GM23338 (cell line): ENCODE measurements at regions not wholly inside any gene's neighbourhood (a gene's known extent, or its start where the extent isn't known, plus 50 kb on each side); places are given as distances from the start of the nearest gene placed in this dataset.

Experiments used
- ATAC-seq: fragments of 200-7000 bp; cut with Tn5 transposase; 3 replicates; pipeline ENCODE4 v1.9.1; 2020
- DNase-seq: peaks from one replicate; pipeline ENCODE4 v3.0.0-alpha.2; 2015; ENCODE audit warnings: low spot score
- H2AFZ ChIP-seq: fragments of 200-600 bp; sonication (generic); 2 replicates; pipeline ENCODE4 v1.8.0; 2016; ENCODE audit warnings: antibody characterized with exemption, mild to moderate bottlenecking, moderate library complexity
- H3F3A ChIP-seq: fragments of 200-600 bp; sonication (generic); replicated peaks from 2 replicates; pipeline ENCODE4 v1.8.0; 2017; ENCODE audit warnings: antibody characterized with exemption, mixed run types, low read depth
- H3K27ac ChIP-seq: fragments of 200-600 bp; sonication (generic); 2 replicates; pipeline ENCODE4 v1.6.1; 2016; ENCODE audit warnings: low read depth
- H3K27me3 ChIP-seq: fragments of 200-600 bp; sonication (generic); 2 replicates; pipeline ENCODE4 v1.8.0; 2016; ENCODE audit warnings: mild to moderate bottlenecking, mixed run types, moderate library complexity; ENCODE audit not compliant: insufficient read depth
- H3K36me3 ChIP-seq: fragments of 200-600 bp; sonication (generic); 2 replicates; pipeline ENCODE4 v1.8.0; 2016; ENCODE audit warnings: mild to moderate bottlenecking; ENCODE audit not compliant: insufficient read depth
- H3K4me1 ChIP-seq: fragments of 200-600 bp; sonication (generic); 2 replicates; pipeline ENCODE4 v1.8.0; 2016; ENCODE audit warnings: mild to moderate bottlenecking, moderate library complexity; ENCODE audit not compliant: insufficient read depth
- H3K4me2 ChIP-seq: fragments of 200-600 bp; sonication (generic); 2 replicates; pipeline ENCODE4 v1.7.1; 2017; ENCODE audit warnings: mixed run types
- H3K4me3 ChIP-seq: fragments of 200-600 bp; sonication (generic); 2 replicates; pipeline ENCODE4 v1.6.1; 2016; ENCODE audit warnings: mixed run types
- H3K79me2 ChIP-seq: fragments of 200-600 bp; sonication (generic); replicated peaks from 2 replicates; pipeline ENCODE4 v1.8.0; 2017; ENCODE audit warnings: mild to moderate bottlenecking; ENCODE audit not compliant: insufficient read depth
- H3K9me2 ChIP-seq: fragments of 200-600 bp; sonication (generic); 2 replicates; pipeline ENCODE4 v1.8.0; 2017; ENCODE audit not compliant: insufficient read depth
- H4K20me1 ChIP-seq: fragments of 200-600 bp; sonication (generic); replicated peaks from 2 replicates; pipeline ENCODE4 v1.8.0; 2017; ENCODE audit warnings: mild to moderate bottlenecking; ENCODE audit not compliant: insufficient read depth
- H3K27ac Mint-ChIP-seq: 2 replicates; pipeline ENCODE4 v1.8.0; 2020; ENCODE audit warnings: inconsistent platforms, mild to moderate bottlenecking, moderate library complexity, mixed read lengths
- H3K27me3 Mint-ChIP-seq: 3 replicates; pipeline ENCODE4 v1.8.0; 2022; ENCODE audit warnings: low read depth, mild to moderate bottlenecking, moderate library complexity, mixed read lengths, inconsistent platforms; ENCODE audit not compliant: insufficient read depth, poor library complexity
- H3K36me3 Mint-ChIP-seq: 3 replicates; pipeline ENCODE4 v1.8.0; 2021; ENCODE audit warnings: low read depth, mild to moderate bottlenecking, inconsistent platforms, moderate library complexity, mixed read lengths
- H3K4me1 Mint-ChIP-seq: 3 replicates; pipeline ENCODE4 v1.8.0; 2020; ENCODE audit warnings: mild to moderate bottlenecking, inconsistent platforms, mixed read lengths
- H3K4me3 Mint-ChIP-seq: 3 replicates; pipeline ENCODE4 v1.8.0; 2021; ENCODE audit warnings: moderate library complexity, mild to moderate bottlenecking, inconsistent platforms, mixed read lengths
- H3K9me3 Mint-ChIP-seq: 3 replicates; pipeline ENCODE4 v1.8.0; 2020; ENCODE audit warnings: moderate library complexity, mild to moderate bottlenecking, inconsistent platforms, mixed read lengths
- EZH2phosphoT487 ChIP-seq: fragments of 200-600 bp; sonication (generic); IDR thresholded peaks from one replicate; pipeline ENCODE4 v1.8.1; 2018; ENCODE audit warnings: antibody characterized with exemption; ENCODE audit not compliant: unreplicated experiment
- JUNB ChIP-seq: IDR thresholded peaks from one replicate; pipeline ENCODE4 v1.6.1; 2016; ENCODE audit warnings: antibody characterized with exemption; ENCODE audit not compliant: unreplicated experiment
- NANOG ChIP-seq: IDR thresholded peaks from 2 replicates; pipeline ENCODE4 v1.6.1; 2016; ENCODE audit warnings: antibody characterized with exemption, borderline replicate concordance
- STAT1 ChIP-seq: IDR thresholded peaks from one replicate; pipeline ENCODE4 v1.6.1; 2016; ENCODE audit warnings: antibody characterized with exemption; ENCODE audit not compliant: unreplicated experiment
- ZNF114 ChIP-seq: fragments of 250-450 bp; sonication (Bioruptor Pico); IDR thresholded peaks from 2 replicates; pipeline ENCODE4 v1.5.0; 2020; ENCODE audit warnings: mild to moderate bottlenecking, moderate library complexity
- ZNF331 ChIP-seq: fragments of 250-450 bp; sonication (Bioruptor Pico); IDR thresholded peaks from 2 replicates; pipeline ENCODE4 v1.5.0; 2020; ENCODE audit warnings: low read depth, mild to moderate bottlenecking, moderate library complexity
- TF ChIP-seq, protein P1 (sequence below): fragments of 250-450 bp; sonication (Bioruptor Pico); IDR thresholded peaks from 2 replicates; pipeline ENCODE4 v1.5.0; 2020; ENCODE audit warnings: mild to moderate bottlenecking, moderate library complexity
- TF ChIP-seq, protein P2 (sequence below), 2 experiments: fragments of 200-600 bp in 1 of 2; sonication (generic) in 1 of 2; conservative IDR thresholded peaks; 2 replicates each; pipeline versions ENCODE4 v1.5.1 to v1.6.1; 2016 to 2017; ENCODE audit warnings: antibody characterized with exemption in 2 of 2, low read depth in 2 of 2, mild to moderate bottlenecking in 2 of 2, moderate library complexity in 1 of 2

DNA sequence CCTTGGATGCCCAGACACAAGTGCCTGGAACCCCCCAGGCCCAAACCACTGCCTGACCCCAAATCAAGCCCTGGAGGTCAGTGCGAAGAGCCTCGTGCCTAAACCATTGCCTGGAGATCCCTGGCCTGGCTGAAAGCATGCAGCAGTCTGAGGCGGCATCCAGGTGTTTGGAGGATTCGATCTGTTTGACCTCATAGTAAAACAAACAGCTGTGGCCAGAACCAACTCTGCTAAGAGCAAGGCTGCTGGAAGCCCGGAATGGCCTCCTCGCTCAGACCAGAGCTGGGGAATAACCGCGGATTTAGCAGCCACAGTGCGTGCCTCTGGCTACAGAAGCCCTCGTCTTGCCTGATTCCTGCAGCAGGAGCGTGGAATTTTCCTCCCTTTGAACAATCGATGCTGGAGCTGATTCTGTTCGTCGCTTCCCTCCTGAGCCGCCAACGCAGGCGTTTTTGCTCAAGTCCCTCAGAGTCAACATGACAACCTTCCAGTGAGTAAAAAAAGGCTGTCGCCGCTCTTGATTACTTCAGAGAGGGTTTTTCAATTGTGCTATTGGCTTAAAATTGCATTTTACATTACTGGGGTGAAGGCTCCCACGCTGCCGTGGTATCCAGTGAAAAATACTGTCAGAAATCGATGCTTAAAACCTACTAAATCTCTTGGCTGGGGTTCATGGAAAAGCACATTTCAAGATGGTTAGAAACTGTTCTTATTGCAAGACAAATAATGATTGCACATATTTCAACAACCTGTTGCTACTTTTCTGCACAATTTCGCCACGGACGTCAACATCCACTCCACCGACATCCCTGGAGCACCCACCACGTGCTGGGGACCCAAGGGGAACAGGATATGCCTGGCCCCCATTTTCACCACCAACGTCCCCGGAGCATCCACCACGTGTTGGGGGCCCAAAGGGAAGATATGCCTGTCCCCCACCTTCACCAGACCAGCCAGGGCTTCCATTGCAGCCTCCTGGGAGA, 190.0 kb downstream of the OLFM1 start (continued):
- TF ChIP-seq, protein P1, sequence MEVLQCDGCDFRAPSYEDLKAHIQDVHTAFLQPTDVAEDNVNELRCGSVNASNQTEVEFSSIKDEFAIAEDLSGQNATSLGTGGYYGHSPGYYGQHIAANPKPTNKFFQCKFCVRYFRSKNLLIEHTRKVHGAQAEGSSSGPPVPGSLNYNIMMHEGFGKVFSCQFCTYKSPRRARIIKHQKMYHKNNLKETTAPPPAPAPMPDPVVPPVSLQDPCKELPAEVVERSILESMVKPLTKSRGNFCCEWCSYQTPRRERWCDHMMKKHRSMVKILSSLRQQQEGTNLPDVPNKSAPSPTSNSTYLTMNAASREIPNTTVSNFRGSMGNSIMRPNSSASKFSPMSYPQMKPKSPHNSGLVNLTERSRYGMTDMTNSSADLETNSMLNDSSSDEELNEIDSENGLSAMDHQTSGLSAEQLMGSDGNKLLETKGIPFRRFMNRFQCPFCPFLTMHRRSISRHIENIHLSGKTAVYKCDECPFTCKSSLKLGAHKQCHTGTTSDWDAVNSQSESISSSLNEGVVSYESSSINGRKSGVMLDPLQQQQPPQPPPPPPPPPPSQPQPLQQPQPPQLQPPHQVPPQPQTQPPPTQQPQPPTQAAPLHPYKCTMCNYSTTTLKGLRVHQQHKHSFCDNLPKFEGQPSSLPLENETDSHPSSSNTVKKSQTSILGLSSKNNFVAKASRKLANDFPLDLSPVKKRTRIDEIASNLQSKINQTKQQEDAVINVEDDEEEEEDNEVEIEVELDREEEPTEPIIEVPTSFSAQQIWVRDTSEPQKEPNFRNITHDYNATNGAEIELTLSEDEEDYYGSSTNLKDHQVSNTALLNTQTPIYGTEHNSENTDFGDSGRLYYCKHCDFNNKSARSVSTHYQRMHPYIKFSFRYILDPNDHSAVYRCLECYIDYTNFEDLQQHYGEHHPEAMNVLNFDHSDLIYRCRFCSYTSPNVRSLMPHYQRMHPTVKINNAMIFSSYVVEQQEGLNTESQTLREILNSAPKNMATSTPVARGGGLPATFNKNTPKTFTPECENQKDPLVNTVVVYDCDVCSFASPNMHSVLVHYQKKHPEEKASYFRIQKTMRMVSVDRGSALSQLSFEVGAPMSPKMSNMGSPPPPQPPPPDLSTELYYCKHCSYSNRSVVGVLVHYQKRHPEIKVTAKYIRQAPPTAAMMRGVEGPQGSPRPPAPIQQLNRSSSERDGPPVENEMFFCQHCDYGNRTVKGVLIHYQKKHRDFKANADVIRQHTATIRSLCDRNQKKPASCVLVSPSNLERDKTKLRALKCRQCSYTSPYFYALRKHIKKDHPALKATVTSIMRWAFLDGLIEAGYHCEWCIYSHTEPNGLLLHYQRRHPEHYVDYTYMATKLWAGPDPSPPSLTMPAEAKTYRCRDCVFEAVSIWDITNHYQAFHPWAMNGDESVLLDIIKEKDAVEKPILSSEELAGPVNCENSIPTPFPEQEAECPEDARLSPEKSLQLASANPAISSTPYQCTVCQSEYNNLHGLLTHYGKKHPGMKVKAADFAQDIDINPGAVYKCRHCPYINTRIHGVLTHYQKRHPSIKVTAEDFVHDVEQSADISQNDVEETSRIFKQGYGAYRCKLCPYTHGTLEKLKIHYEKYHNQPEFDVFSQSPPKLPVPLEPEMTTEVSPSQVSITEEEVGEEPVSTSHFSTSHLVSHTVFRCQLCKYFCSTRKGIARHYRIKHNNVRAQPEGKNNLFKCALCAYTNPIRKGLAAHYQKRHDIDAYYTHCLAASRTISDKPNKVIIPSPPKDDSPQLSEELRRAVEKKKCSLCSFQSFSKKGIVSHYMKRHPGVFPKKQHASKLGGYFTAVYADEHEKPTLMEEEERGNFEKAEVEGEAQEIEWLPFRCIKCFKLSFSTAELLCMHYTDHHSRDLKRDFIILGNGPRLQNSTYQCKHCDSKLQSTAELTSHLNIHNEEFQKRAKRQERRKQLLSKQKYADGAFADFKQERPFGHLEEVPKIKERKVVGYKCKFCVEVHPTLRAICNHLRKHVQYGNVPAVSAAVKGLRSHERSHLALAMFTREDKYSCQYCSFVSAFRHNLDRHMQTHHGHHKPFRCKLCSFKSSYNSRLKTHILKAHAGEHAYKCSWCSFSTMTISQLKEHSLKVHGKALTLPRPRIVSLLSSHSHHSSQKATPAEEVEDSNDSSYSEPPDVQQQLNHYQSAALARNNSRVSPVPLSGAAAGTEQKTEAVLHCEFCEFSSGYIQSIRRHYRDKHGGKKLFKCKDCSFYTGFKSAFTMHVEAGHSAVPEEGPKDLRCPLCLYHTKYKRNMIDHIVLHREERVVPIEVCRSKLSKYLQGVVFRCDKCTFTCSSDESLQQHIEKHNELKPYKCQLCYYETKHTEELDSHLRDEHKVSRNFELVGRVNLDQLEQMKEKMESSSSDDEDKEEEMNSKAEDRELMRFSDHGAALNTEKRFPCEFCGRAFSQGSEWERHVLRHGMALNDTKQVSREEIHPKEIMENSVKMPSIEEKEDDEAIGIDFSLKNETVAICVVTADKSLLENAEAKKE (CRISPR knock-in tag): no peak
- TF ChIP-seq, protein P2, sequence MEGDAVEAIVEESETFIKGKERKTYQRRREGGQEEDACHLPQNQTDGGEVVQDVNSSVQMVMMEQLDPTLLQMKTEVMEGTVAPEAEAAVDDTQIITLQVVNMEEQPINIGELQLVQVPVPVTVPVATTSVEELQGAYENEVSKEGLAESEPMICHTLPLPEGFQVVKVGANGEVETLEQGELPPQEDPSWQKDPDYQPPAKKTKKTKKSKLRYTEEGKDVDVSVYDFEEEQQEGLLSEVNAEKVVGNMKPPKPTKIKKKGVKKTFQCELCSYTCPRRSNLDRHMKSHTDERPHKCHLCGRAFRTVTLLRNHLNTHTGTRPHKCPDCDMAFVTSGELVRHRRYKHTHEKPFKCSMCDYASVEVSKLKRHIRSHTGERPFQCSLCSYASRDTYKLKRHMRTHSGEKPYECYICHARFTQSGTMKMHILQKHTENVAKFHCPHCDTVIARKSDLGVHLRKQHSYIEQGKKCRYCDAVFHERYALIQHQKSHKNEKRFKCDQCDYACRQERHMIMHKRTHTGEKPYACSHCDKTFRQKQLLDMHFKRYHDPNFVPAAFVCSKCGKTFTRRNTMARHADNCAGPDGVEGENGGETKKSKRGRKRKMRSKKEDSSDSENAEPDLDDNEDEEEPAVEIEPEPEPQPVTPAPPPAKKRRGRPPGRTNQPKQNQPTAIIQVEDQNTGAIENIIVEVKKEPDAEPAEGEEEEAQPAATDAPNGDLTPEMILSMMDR (conservative IDR thresholded peaks at IDR 0.05; ENCODE audit: low read depth in 2 of 2): no peak
- TF ChIP-seq EZH2phosphoT487: no peak
- no peak for TF ChIP-seq JUNB

- Histone ChIP-seq H3K27me3 (no peaks in the 10 kb centered on the region), H3K4me1 (no peaks in the 10 kb centered on the region), H3K9me2 (no peaks in the 10 kb centered on the region), H3K4me3 (no peak overlapping the region), H2AFZ (no peak overlapping the region), H3K4me2 (no peak overlapping the region), H3K79me2 (no peaks in the 10 kb centered on the region), H3K27ac (no peak overlapping the region), H3F3A (no peaks in the 10 kb centered on the region), H4K20me1 (no peaks in the 10 kb centered on the region), H3K36me3 (no peaks in the 10 kb centered on the region)
- peaks cover 2% of the 10 kb centered on the region; the same call in 1 of the 3 replicates for H3K4me1 Mint-ChIP-seq
- no peak overlapping the region for H3K27ac Mint-ChIP-seq
- H3K9me3 Mint-ChIP-seq: no peaks in the 10 kb centered on the region; the same call in 2 of the 3 replicates
- DNase-seq: no peak
- peaks cover 5% of the 10 kb centered on the region for H3K27me3 Mint-ChIP-seq
- ATAC-seq: no peak
- no peaks in the 10 kb centered on the region for H3K36me3 Mint-ChIP-seq
- no peak overlapping the region for H3K4me3 Mint-ChIP-seq
- TF ChIP-seq ZNF331 (CRISPR knock-in tag) (no peak), STAT1 (no peak), ZNF114 (CRISPR knock-in tag) (no peak), NANOG (no peak)
Observed at GRCh38 chr9:135278586-135278985, 191.1 kb downstream of the OLFM1 start.
